ENCODE measurements at regions not wholly inside any gene's neighbourhood (a gene's known extent, or its start where the extent isn't known, plus 50 kb on each side); places are given as distances from the start of the nearest gene placed in this dataset.

DNA sequence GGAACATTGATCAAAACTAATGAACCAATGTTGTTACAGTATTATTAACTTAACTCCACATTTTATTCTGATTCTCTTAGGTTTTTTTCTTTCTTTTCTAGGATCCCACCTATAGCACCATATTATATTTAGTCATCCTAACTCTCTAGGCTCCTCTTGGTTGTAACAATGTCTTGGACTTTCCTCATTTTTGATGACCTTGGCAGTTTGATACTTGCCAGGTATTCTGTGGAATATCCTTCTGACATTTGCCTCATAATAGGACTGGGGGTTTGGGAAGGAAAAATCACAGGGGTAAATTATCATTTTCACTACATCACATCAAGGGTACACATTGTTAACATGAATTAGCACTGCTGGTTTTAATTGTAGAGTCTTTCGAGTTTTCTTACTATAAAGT is 851.6 kb upstream of the SOX9 start (continued):
- TF ChIP-seq, protein P1, sequence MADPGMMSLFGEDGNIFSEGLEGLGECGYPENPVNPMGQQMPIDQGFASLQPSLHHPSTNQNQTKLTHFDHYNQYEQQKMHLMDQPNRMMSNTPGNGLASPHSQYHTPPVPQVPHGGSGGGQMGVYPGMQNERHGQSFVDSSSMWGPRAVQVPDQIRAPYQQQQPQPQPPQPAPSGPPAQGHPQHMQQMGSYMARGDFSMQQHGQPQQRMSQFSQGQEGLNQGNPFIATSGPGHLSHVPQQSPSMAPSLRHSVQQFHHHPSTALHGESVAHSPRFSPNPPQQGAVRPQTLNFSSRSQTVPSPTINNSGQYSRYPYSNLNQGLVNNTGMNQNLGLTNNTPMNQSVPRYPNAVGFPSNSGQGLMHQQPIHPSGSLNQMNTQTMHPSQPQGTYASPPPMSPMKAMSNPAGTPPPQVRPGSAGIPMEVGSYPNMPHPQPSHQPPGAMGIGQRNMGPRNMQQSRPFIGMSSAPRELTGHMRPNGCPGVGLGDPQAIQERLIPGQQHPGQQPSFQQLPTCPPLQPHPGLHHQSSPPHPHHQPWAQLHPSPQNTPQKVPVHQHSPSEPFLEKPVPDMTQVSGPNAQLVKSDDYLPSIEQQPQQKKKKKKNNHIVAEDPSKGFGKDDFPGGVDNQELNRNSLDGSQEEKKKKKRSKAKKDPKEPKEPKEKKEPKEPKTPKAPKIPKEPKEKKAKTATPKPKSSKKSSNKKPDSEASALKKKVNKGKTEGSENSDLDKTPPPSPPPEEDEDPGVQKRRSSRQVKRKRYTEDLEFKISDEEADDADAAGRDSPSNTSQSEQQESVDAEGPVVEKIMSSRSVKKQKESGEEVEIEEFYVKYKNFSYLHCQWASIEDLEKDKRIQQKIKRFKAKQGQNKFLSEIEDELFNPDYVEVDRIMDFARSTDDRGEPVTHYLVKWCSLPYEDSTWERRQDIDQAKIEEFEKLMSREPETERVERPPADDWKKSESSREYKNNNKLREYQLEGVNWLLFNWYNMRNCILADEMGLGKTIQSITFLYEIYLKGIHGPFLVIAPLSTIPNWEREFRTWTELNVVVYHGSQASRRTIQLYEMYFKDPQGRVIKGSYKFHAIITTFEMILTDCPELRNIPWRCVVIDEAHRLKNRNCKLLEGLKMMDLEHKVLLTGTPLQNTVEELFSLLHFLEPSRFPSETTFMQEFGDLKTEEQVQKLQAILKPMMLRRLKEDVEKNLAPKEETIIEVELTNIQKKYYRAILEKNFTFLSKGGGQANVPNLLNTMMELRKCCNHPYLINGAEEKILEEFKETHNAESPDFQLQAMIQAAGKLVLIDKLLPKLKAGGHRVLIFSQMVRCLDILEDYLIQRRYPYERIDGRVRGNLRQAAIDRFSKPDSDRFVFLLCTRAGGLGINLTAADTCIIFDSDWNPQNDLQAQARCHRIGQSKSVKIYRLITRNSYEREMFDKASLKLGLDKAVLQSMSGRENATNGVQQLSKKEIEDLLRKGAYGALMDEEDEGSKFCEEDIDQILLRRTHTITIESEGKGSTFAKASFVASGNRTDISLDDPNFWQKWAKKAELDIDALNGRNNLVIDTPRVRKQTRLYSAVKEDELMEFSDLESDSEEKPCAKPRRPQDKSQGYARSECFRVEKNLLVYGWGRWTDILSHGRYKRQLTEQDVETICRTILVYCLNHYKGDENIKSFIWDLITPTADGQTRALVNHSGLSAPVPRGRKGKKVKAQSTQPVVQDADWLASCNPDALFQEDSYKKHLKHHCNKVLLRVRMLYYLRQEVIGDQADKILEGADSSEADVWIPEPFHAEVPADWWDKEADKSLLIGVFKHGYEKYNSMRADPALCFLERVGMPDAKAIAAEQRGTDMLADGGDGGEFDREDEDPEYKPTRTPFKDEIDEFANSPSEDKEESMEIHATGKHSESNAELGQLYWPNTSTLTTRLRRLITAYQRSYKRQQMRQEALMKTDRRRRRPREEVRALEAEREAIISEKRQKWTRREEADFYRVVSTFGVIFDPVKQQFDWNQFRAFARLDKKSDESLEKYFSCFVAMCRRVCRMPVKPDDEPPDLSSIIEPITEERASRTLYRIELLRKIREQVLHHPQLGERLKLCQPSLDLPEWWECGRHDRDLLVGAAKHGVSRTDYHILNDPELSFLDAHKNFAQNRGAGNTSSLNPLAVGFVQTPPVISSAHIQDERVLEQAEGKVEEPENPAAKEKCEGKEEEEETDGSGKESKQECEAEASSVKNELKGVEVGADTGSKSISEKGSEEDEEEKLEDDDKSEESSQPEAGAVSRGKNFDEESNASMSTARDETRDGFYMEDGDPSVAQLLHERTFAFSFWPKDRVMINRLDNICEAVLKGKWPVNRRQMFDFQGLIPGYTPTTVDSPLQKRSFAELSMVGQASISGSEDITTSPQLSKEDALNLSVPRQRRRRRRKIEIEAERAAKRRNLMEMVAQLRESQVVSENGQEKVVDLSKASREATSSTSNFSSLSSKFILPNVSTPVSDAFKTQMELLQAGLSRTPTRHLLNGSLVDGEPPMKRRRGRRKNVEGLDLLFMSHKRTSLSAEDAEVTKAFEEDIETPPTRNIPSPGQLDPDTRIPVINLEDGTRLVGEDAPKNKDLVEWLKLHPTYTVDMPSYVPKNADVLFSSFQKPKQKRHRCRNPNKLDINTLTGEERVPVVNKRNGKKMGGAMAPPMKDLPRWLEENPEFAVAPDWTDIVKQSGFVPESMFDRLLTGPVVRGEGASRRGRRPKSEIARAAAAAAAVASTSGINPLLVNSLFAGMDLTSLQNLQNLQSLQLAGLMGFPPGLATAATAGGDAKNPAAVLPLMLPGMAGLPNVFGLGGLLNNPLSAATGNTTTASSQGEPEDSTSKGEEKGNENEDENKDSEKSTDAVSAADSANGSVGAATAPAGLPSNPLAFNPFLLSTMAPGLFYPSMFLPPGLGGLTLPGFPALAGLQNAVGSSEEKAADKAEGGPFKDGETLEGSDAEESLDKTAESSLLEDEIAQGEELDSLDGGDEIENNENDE (IDR thresholded peaks at IDR 0.05; ENCODE audit: insufficient replicate concordance, low read length), result no peak
- TF ChIP-seq RNF2 (IDR thresholded peaks at IDR 0.05; ENCODE audit: borderline replicate concordance, low read depth, low read length, missing control alignments, poor library complexity, severe bottlenecking) (no peak), CHD1 (IDR thresholded peaks at IDR 0.05; ENCODE audit: low read depth, low read length) (no peak), BRCA1 (IDR thresholded peaks at IDR 0.05; ENCODE audit: low read depth, low read length) (no peak)
